GM12891 (cell line): ENCODE measurements at regions not wholly inside any gene's neighbourhood (a gene's known extent, or its start where the extent isn't known, plus 50 kb on each side); places are given as distances from the start of the nearest gene placed in this dataset.

Experiments used
- POLR2A ChIP-seq: IDR thresholded peaks from 2 replicates; pipeline ENCODE4 v1.6.1; 2011; ENCODE audit warnings: low read depth, low read length, control low read depth
- POLR2AphosphoS5 ChIP-seq: IDR thresholded peaks from 2 replicates; pipeline ENCODE4 v1.6.1; 2011; ENCODE audit warnings: low read depth, low read length, control low read depth

- TF ChIP-seq POLR2A = no peak
- TF ChIP-seq POLR2AphosphoS5 = no peak
These were observed 125.9 kb upstream of the BCL6 start for GRCh38 chr3:187871204-187871591.
